Fibroblast of pulmonary artery (primary cell): ENCODE measurements at regions not wholly inside any gene's neighbourhood (a gene's known extent, or its start where the extent isn't known, plus 50 kb on each side); places are given as distances from the start of the nearest gene placed in this dataset.

Source experiments
- DNase-seq: peaks from one replicate; pipeline ENCODE4 v3.0.0-alpha.2; 2010; ENCODE audit warnings: low read depth
- H3K4me3 ChIP-seq: replicated peaks from 2 replicates; pipeline ENCODE4 v1.5.1; 2011; ENCODE audit warnings: low read depth, mild to moderate bottlenecking, control low read depth, low read length, moderate library complexity
- CTCF ChIP-seq: IDR thresholded peaks from 2 replicates; pipeline ENCODE4 v1.5.1; 2011; ENCODE audit warnings: mild to moderate bottlenecking, control low read depth, low read length, inconsistent platforms; ENCODE audit errors: missing control alignments

- no peak overlapping the region for H3K4me3 ChIP-seq
- TF ChIP-seq CTCF: no peak
- no peak for DNase-seq
Measured at GRCh38 chr10:52908478-52908877, 135.9 kb upstream of the MBL2 start.

- no peak overlapping the region for H3K4me3 ChIP-seq
- TF ChIP-seq CTCF: no peak
- no peak for DNase-seq
Measured at GRCh38 chr10:52906046-52906445, 133.5 kb upstream of the MBL2 start.

- no peak for TF ChIP-seq CTCF
- no peak overlapping the region for H3K4me3 ChIP-seq
- no peak for DNase-seq
Measured at GRCh38 chr10:52903397-52903938, 130.9 kb upstream of the MBL2 start.

- no peak overlapping the region for H3K4me3 ChIP-seq
- no peak for DNase-seq
- no peak for TF ChIP-seq CTCF
Measured at GRCh38 chr10:52900593-52900992, 128.0 kb upstream of the MBL2 start.

- no peak for TF ChIP-seq CTCF
- H3K4me3 ChIP-seq: no peak overlapping the region
- no peak for DNase-seq
Measured at GRCh38 chr10:52897162-52897561, 124.6 kb upstream of the MBL2 start.

- no peak for TF ChIP-seq CTCF
Measured at GRCh38 chr10:52895059-52895458, 122.5 kb upstream of the MBL2 start.

GRCh38 chr10:52890281-52890680, 117.7 kb upstream of the MBL2 start:
- no peak for DNase-seq
- no peak overlapping the region for H3K4me3 ChIP-seq
- TF ChIP-seq CTCF: no peak

More at GRCh38 chr10:52895059-52895458, 122.5 kb upstream of the MBL2 start:
- no peak overlapping the region for H3K4me3 ChIP-seq
- DNase-seq: no peak
